Ecto neural progenitor cell (in vitro differentiated cells): ENCODE measurements at regions not wholly inside any gene's neighbourhood (a gene's known extent, or its start where the extent isn't known, plus 50 kb on each side); places are given as distances from the start of the nearest gene placed in this dataset.
"Not testable (repeated sequence)": the region's sequence is repeated elsewhere in the genome, so short reads cannot be mapped to it uniquely, and the experiment has no call there.

Experiments
- DNase-seq: peaks from one replicate; pipeline ENCODE4 v3.0.0-alpha.2; 2018; ENCODE audit warnings: low spot score

DNA sequence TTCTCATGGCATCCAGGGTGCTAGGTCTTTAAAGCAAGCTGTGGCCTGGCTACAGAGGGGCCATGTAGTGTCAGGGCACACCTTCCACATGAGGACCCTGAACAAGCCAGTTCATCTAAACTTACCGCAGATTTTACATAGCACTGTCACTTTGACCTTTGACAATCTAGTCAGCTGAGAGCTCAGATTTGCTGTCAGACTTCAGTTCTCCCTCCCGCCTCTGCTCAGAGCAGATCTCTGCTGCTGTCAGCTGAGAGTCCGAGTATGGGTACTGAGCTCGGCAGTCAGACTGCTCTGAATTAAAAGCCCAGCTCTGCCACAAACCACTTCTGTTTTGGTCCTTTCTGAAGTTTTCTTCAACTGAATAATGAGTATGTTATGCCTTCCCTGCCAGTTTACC is 507.1 kb downstream of the SOX6 start:
- no peak for DNase-seq

GRCh38 chr11:15850335-15850734 is 506.0 kb downstream of the SOX6 start:
- DNase-seq: not testable (repeated sequence)

- peak; percentile 29 for DNase-seq
Observed at GRCh38 chr11:15851051-15851498, 505.3 kb downstream of the SOX6 start.

DNA sequence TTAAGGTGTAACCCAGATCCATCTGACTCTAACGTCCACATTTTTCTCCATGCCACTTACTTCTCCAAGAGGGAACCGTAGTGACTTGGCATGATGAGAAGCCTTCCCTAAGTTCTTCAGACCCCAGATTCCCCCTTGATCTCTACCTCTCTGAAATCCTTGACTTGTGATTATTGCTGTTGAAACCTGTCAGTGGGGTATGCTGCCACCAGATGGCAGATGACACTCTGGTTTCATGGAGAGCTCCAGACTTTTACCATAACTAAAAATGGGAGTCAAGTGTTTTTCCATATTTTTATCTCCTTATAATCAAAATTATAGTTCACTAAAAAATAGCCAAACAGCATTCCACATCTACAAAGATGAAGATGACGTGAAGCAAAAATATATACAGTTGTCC is 504.2 kb downstream of the SOX6 start:
- DNase-seq: peak; percentile 37

DNA sequence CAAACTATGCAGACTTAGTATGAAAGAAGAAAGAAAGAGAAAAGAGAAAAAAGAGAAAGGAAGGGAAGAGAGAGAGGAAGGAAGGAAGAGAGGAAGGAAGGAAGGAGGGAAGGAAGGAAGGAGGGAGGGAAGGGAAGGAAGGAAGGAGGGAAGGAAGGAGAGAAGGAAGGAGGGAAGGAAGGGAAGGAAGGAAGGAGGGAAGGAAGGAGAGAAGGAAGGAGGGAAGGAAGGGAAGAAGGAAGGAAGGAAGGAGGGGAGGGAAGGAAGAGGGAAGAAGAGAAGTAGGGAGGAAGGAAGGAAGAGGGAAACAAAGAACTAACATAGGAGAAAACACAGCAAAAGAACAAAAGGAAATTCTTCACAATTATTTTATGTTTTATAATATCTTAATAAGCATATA is 502.1 kb downstream of the SOX6 start:
- DNase-seq: no peak

- no peak for DNase-seq
Observed at GRCh38 chr11:15858881-15859280, 497.5 kb downstream of the SOX6 start.

GRCh38 chr11:15859411-15859810 is 496.9 kb downstream of the SOX6 start:
- no peak for DNase-seq

- DNase-seq: no peak
Observed at GRCh38 chr11:15861256-15861655, 495.1 kb downstream of the SOX6 start.

GRCh38 chr11:15863411-15863810 is 492.9 kb downstream of the SOX6 start:
- peak; percentile 1 for DNase-seq

DNA sequence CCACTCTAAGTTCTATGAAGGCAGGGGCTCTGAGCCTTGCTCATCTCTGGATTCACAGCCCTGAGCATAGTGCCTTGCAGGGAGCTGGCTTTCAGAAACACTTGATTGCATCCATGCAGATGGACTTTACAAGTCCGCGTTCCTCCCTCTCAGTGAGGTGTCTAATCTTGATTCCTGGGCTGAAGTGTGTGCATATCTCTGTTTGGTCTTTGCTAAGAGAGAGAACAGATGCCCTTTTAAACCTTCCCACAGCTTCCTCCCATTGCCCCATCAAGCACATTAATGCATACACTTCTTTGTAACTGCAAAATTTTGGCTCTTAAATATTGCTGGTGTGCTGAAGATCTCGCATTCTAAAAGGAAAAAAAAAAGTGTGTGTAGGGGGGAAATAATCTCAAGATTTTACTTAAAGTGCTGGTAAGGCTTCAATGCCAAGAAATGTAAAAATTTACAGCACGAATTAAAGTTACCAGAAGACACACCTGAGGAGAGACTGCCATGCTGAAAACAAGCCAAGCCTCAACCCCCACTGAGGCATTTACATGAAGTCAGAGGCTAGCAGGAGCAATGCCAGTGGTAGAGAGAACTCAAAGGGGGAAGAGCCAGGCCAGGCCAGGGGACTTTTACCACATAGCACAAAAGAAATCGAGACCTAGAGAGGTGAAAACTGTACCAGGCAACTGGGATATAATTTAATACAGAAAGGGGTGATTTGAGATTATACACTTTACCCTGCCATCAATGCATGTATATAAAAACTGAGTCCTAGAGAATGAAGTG is 492.1 kb downstream of the SOX6 start:
- DNase-seq: no peak

- peak; percentile 35 for DNase-seq
Observed at GRCh38 chr11:15865212-15865987, 490.9 kb downstream of the SOX6 start.

DNA sequence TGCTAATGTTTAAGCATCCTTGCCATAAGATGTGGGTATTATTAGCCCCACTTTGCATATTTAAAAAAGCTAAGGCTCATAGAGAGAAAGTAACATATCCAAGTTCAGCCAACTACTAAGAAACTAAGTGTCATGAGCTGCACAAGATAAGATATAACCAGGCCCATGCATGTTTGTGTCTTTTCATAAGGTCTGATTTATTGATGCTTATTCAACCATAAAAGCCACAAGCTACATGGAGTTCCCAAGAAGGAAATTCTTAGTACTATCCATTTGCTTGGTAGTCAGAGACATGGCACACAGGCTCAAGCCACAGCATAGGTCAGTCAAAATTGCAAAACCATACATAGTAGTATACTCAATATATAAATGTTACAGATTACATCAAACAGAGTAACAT is 488.5 kb downstream of the SOX6 start:
- peak; percentile 1 for DNase-seq

DNA sequence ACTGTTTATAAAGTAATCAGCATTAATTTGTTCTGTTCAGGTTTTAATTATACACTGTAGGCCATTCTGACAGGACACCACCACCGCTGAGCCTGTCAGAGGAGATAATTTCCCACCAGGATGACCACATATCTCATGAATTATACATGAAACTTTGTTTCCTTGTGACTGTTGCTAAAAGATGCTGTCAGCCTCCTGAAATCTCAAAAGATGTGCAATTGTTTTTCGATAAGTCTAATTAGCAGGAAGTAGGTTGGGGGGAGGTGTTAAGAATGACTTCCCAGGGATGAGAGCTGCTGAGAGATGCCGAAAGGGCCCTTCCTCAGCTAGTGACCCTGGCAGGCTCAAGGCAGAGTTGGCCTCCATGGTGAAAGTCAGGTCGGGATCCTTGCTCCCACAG is 485.4 kb downstream of the SOX6 start:
- DNase-seq: no peak

DNA sequence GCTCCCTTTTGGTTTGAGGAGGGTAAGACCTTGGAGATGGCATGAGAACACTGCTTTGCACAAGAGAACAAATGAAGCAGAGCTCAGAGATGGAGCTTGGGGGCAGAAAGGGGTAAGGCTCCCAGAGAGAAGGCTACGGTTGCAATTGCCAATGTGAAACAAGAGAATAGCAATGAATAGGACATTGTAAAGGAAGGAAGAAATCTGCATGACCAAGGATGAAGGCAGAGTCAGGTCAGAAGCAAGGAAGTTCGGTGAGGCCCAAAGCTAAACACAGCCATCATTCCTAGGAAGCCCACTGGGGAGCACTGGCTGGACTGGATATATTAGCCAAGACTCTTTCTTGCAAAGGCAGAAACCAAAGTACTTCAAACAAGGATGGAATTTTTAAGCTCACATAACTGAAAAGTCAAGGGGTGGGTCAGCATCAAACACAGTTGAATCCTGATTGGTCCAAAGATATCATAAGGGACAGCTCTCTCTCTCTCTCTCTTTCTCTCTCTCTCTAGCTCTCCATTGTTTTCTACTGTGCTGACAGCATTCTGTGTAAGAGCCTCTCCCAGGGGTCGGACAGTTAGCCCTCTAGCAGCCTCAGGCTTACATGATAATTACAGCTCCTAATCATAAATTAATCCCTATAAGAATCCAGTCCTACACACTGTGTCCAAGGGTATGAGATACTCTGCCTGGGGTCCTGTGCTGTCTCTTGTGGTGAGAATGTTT is 484.3 kb downstream of the SOX6 start:
- DNase-seq: no peak

GRCh38 chr11:15873501-15873900 is 482.8 kb downstream of the SOX6 start:
- DNase-seq: no peak

GRCh38 chr11:15874704-15875103 is 481.6 kb downstream of the SOX6 start:
- no peak for DNase-seq

- no peak for DNase-seq
Observed at GRCh38 chr11:15875393-15875792, 481.0 kb downstream of the SOX6 start.

GRCh38 chr11:15875943-15876342 is 480.4 kb downstream of the SOX6 start:
- DNase-seq: no peak

GRCh38 chr11:15878756-15879155 is 477.6 kb downstream of the SOX6 start:
- DNase-seq: no peak

- no peak for DNase-seq
Observed at GRCh38 chr11:15880291-15880690, 476.1 kb downstream of the SOX6 start.

DNA sequence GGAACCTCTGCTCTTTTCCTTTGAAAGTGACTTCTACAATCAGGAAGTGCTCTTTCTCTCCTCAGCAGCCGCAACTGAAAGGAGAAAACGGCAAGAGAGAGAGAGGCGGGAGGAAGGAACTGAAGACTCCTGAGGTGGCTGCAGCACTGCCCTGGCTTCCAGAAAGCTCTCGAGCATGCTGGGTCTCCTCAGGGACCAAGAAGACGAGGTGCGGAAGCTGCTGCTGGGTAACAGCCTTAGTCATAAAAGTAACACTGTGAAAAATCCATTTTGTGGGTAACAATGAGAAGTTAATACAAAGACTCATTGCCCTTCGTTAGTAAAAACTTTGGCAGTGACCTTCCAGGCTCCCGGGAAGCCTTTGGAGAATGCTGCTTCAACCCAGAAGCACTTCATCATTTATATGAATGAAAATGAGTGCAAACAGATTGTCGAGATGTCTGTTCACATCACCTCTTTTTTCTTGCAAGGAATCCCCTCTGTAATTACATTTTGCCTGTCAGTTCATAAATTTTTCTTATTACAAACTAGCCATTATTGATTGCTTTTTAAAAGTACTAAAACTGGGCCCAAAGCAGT is 473.4 kb downstream of the SOX6 start:
- DNase-seq: no peak

GRCh38 chr11:15883455-15883920 is 472.9 kb downstream of the SOX6 start:
- DNase-seq: no peak
